ENCODE measurements at regions not wholly inside any gene's neighbourhood (a gene's known extent, or its start where the extent isn't known, plus 50 kb on each side); places are given as distances from the start of the nearest gene placed in this dataset.
A peak's percentile ranks its signal among the peaks of the same experiment; 100 is the strongest.

- DNase-seq (no peak), ATAC-seq (no peak)
- intact Hi-C loops (cut with DNase I), result no loop called here
These were observed 213.2 kb downstream of the RBM43 start for GRCh38 chr2:151048331-151049054.

DNA sequence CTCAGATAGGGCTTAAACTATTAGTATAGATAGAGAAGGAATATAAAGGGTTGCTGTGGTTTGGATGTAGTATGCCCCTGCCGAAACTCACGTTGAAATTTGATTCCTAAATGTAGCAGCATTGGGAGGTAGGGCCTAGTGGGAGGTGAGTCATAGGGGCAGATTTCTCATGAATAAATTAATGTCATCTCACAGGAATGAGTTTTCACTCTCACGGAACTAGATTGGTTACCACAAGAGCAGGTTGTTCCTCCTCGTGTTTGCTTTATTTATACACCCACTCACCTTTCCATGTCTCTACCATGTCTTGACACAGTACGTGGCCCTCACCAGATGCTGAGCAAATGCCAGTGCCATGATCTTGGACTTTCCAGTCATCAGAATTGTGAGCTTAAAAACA lies 218.2 kb downstream of the RBM43 start:
- ATAC-seq (no peak), DNase-seq (no peak)
- intact Hi-C loops (cut with DNase I), result no loop called here

- no peak for DNase-seq
- intact Hi-C loops (cut with DNase I), result no loop called here
- no peak for ATAC-seq
These were observed 218.7 kb downstream of the RBM43 start for GRCh38 chr2:151042964-151043363.

DNA sequence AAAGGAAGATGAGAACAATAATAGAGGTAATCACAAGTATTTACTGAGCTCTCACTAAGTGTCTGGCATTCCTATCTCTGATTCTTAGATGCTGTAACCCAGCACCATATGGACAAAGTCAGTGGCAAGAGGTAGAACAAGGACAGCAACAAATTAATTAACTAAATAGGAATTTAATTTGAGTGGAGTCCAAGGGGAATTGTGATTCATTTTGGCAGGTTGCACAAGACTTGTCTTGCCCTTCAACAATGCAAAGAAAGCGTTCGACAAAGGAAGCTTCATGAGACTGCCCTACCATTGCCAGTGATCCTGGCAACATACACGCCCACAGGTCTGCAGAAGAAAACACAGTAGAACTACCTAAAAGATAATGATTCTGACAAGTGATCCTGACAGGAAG lies 221.6 kb downstream of the RBM43 start:
- DNase-seq (no peak), ATAC-seq (no peak)
- intact Hi-C loops (cut with DNase I), result no loop called here

GRCh38 chr2:151038516-151038915 lies 223.1 kb downstream of the RBM43 start:
- ATAC-seq, result no peak
- DNase-seq, result no peak
- intact Hi-C loops (cut with DNase I), result no loop called here

DNA sequence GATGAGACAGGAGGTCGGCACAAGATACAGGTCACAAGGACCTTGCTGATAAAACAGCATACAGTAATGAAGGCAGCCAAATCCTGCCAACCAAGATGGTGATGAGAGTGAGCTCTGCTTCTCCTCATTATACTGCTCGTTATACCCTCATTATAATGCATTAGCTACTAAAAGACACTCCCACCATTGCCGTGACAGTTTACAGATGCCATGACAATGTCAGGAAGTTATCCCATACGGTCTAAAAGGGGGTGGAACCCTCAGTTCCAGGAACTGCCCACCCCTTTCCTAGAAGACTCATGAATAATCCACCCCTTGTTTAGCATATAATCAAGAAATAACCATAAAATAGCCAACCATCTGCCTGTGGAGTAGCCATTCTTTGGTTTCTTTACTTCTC lies 224.2 kb downstream of the RBM43 start:
- ATAC-seq (no peak), DNase-seq (no peak)
- intact Hi-C loops (cut with DNase I), result no loop called here

DNA sequence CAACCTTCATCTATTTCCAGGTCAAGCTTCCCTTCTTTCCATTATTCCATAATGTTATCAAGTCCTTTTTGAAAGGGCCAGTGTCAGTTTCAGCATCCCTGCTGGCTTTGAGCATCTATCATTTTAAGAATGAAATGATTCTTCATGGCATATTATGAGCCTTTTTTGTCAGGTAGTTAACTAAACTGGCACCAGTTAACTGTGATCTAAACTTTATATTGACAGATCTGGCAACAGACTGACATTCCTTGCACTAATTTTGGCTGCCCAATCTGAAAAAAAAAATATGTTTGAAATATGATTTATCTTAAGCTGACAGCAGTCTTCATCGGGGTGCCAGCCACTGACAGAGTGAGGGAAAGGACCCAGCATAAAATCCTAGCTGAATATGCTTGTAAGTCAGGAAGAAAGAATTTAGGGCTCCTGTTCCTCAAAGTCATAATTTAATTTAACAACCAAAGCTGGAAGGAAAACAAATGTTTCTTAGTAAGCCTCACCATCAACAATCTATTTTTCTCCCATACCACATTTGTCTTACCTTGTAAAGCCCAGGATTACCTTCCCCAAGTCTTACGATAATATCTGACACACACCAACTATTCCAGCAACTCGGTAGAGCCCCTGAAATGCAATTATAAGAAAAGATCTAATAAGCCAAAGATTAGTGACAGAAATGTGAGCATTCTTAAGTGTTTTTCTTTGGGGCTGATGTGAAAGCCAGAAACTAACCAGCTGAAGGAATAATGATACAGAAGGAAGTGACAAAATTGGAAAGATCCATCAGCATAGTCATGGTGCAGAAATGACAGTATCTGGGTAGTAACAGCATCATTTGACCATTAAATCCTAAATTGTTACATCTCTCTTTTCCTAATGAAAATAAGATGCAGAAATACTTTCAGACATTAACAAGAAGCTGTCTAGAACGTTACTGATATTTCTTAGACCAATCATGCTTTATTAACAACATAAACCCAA lies 228.1 kb downstream of the RBM43 start:
- DNase-seq (no peak), ATAC-seq (peak in 1 of 2 donors; percentile 23)
- intact Hi-C loops (cut with DNase I), result no loop called here

GRCh38 chr2:151032741-151033191 lies 228.9 kb downstream of the RBM43 start:
- ATAC-seq, result peak in 1 of 2 donors; percentile 38
- intact Hi-C loops (cut with DNase I), result no loop called here

DNA sequence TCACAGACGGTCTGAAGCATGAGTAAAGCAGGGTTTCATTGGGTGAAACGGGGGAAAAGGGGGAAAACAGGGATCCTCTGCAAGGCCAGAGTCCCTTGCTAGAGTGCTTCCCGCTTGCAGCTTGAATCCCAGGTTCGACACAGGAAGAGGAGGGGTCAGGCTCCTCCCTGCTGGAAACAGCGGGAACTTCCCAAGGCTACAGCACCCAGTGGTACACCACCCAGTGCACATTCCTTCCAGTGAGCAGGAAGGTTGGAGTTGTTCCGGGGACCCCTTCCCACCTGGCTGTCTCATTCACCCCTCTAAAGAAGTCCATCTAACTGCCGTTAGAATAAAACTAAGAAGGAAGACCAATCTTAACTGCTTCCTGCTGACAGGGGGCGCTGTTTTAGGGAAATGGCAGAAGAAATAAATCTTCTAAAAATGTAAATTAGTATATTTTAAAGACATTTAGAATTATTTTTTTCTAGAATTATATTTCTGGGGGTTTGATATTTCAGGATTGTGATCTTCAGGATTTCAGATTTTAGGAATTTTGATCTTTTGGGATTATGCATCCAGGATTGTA lies 230.9 kb downstream of the RBM43 start:
- intact Hi-C loops (cut with DNase I), result no loop called here
- DNase-seq, result no peak
- ATAC-seq, result no peak

More at GRCh38 chr2:151032741-151033191, 228.9 kb downstream of the RBM43 start:
- DNase-seq, result no peak

DNA sequence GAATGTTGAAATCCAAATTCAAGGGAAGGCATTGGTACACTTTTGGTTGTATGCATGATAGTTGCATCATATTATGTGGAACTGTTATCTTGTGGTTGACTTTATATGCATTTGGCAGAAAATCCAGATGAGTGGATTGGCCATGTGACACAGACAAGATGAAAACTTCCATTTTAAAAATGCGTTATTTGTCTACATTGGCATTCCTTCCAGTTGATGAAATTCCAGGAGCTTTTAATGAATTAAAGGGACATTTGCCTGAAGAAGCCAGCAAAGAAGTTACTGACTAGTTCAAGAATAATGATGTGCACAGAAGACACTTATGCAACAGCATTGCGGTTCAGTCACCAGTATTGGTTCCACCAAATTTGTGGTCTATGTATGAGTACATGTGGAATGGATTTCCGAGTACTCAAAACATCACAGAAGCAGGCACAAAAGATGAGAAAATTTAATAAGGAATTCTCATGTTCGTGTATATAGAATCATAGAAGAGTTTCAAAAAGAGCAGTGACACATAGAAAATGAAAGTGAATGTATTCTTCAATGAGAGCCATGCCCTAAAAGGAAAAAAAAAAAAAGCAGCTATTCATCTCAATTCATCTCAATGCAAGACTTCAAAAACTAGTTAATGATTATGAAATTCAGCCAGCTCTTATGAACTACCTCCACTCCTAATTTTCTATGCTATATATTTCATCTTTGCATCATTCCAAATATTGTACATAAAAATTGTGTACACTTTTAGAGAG lies 232.1 kb downstream of the RBM43 start:
- DNase-seq (no peak), ATAC-seq (no peak)
- intact Hi-C loops (cut with DNase I), result no loop called here

DNA sequence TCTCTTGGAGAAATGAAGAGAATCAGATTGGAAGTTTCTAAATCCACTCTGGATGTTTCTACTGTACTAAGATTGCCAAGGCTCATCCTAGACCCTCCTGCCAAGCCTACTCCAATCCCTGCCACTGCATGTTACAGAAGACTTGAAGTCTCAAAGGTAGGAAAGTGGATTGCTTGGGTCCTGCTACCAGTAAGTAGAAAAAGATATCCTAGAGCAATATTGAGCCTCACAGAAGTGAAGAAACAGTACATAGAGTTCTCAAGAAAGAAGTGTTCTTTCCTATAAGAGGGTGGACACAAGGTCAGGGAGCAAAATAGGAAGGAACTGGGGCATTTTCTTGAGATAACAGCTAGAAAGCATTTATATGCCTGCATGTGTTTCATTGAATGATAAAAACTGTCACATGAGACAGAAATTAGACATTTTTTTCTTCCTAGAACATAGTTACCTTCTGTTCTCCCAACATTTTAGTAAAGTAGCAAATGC lies 232.9 kb downstream of the RBM43 start:
- intact Hi-C loops (cut with DNase I), result no loop called here
- ATAC-seq (no peak), DNase-seq (no peak)

- no peak for ATAC-seq
- intact Hi-C loops (cut with DNase I), result no loop called here
- DNase-seq, result no peak
These were observed 234.5 kb downstream of the RBM43 start for GRCh38 chr2:151027151-151027550.

- DNase-seq (no peak), ATAC-seq (no peak)
- intact Hi-C loops (cut with DNase I), result no loop called here
These were observed 235.8 kb downstream of the RBM43 start for GRCh38 chr2:151025816-151026215.

GRCh38 chr2:151024696-151025251 lies 236.9 kb downstream of the RBM43 start:
- intact Hi-C loops (cut with DNase I), result no loop called here
- ATAC-seq (no peak), DNase-seq (no peak)

DNA sequence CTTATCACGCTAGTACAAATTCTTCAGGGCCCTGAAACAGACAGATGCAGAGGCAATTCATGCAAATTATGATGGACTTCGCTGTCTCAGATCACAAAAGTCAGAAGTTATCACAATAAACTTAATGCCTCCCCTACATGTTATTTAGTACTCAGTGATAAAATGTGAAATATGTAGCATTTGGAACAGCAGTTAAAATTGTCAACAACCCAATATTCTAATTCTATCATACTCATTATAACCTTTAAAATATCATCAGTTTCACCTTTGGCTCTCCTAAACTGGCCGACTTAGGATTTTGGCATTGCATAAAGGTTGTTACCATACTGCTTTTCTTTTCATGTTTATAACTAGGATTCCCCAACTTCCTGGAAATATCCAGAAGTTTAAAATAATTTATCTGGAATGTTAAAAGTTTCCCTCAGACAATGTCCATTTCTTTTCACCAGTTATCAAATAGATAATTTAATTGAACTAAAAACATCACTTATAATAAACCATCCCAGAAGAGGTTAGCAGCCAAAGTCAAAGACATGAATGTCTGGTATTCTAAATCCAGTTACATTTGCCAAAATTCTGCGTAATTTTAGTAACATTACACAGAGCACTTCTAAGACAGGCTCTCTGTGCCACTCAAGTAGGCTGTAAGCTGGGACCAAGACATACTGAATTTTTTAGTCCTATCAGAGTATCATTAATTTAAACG lies 239.8 kb downstream of the RBM43 start:
- DNase-seq (no peak), ATAC-seq (peak in 1 of 2 donors; percentile 50)
- intact Hi-C loops (cut with DNase I), result no loop called here

- intact Hi-C loops (cut with DNase I), result no loop called here
- ATAC-seq (no peak), DNase-seq (no peak)
These were observed 241.3 kb downstream of the RBM43 start for GRCh38 chr2:151020411-151020810.

- intact Hi-C loops (cut with DNase I), result no loop called here
These were observed 252.1 kb downstream of the RBM43 start for GRCh38 chr2:151009437-151010175.

GRCh38 chr2:151007365-151007764 lies 254.3 kb downstream of the RBM43 start:
- ATAC-seq, result peak in 1 of 2 donors; percentile 44

More at GRCh38 chr2:151009437-151010175, 252.1 kb downstream of the RBM43 start:
- ATAC-seq (no peak), DNase-seq (no peak)

More at GRCh38 chr2:151007365-151007764, 254.3 kb downstream of the RBM43 start:
- intact Hi-C loops (cut with DNase I), result no loop called here
- peak; percentile 32 for DNase-seq
